BJ (cell line): ENCODE measurements at regions not wholly inside any gene's neighbourhood (a gene's known extent, or its start where the extent isn't known, plus 50 kb on each side); places are given as distances from the start of the nearest gene placed in this dataset.

Source experiments
- CTCF ChIA-PET: fragments of 350-600 bp; formaldehyde crosslinking; extraction: SDS; loops from one replicate; lab custom pipeline; 2021; ENCODE audit warnings: antibody characterized with exemption, inconsistent platforms; lab: Yijun Ruan, JAX
- POLR2A ChIA-PET: fragments of 300-600 bp; sonication (Branson Sonifier 250); formaldehyde crosslinking; extraction: SDS; loops from one replicate; lab custom pipeline; 2021; ENCODE audit warnings: antibody characterized with exemption; lab: Charles Lee
- DNase-seq: peaks from one replicate; pipeline ENCODE4 v3.0.0-alpha.2; 2011; ENCODE audit warnings: low read depth
- H3K27me3 ChIP-seq: 2 replicates; pipeline ENCODE4 v1.6.0; 2011; ENCODE audit warnings: low read length; ENCODE audit not compliant: control insufficient read depth, insufficient read depth
- H3K36me3 ChIP-seq: 2 replicates; pipeline ENCODE4 v1.5.1; 2011; ENCODE audit warnings: low read length; ENCODE audit not compliant: control insufficient read depth, insufficient read depth
- H3K4me3 ChIP-seq: 2 replicates; pipeline ENCODE4 v1.5.1; 2011; ENCODE audit warnings: low read depth, mild to moderate bottlenecking, control low read depth, low read length
- CTCF ChIP-seq: IDR thresholded peaks from 2 replicates; pipeline ENCODE4 v1.5.1; 2011; ENCODE audit warnings: low read depth, mild to moderate bottlenecking, control low read depth, inconsistent platforms, low read length, moderate library complexity; ENCODE audit not compliant: insufficient read depth

GRCh38 chr1:168380945-168381344, 100.3 kb downstream of the TBX19 start:
- CTCF ChIA-PET, result no interaction called here
- Histone ChIP-seq H3K36me3 (no peaks in the 10 kb centered on the region), H3K4me3 (no peak overlapping the region), H3K27me3 (no peaks in the 10 kb centered on the region)
- POLR2A ChIA-PET, result no interaction called here
- TF ChIP-seq CTCF, result no peak
- DNase-seq, result no peak

- no peak for TF ChIP-seq CTCF
- CTCF ChIA-PET, result interaction anchor here (0.6 kb wide), 1 partner anchor 24 kb away, joined by 3 read pairs; no protein-coding TSS in a partner anchor
- DNase-seq, result no peak
- Histone ChIP-seq H3K36me3 (no peaks in the 10 kb centered on the region), H3K27me3 (no peaks in the 10 kb centered on the region), H3K4me3 (no peak overlapping the region)
- POLR2A ChIA-PET, result no interaction called here
Measured at GRCh38 chr1:168379104-168379860, 98.6 kb downstream of the TBX19 start.

DNA sequence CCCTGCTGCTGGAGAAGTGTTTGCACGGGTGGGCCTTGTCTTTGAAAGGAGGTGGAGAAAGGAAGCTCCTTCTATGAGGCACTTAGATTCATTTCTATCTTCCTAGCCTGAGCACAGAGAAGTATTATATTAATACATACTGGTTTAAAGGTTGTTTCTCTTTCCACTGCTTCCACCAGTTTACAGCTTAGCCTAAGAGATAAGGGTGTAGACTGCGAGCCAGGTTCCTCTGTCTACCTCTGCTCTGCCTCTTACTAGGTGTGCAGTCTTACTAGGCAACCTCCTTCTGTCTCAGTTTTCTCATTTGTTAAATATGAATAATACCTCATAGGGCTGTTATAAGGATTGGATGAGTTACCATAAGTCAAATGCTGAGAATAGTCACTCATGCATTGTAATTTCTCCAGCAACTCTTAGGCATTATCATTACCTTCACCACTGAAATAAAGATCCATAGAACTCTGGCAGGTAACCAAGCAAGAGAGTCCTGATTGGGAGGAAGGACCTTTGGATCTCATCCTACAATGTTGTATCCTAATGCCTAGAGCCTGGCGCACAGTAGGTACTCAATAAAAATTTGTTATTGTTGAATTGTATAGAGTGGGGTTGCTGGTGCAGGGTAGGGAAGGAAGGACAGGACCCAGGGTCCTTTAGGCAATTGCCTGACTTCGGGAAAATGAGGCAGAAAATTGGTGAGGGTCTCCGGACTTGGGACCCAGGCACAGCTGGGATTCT, 95.1 kb downstream of the TBX19 start:
- no peaks in the 10 kb centered on the region for H3K36me3 ChIP-seq
- H3K27me3 ChIP-seq, result no peaks in the 10 kb centered on the region; the same call in 1 of the 2 replicates
- POLR2A ChIA-PET, result no interaction called here
- DNase-seq, result no peak
- H3K4me3 ChIP-seq, result no peak overlapping the region
- CTCF ChIA-PET, result interaction anchor here (1.2 kb wide), 1 partner anchor 11 kb away, joined by 3 read pairs; no protein-coding TSS in a partner anchor
- TF ChIP-seq CTCF, result no peak

DNA sequence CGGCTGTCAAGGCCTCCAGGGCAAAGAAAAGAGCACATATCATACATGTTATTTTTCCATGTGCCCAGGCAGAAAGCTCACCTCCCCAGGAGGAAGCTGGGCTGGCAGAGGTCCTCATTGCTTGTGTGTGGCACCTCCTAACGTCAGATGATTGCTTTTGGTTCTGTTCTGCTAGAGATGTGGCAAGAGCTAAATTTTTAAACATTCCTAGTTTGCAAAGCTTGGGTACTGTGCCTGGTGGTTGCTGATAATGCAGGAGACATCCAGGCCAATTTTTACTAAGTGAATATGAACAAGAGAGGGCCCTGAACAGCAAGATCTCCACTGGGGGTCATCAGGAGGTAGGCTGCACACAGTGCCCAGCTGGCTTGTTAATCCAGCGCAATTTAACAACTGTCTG, 93.9 kb downstream of the TBX19 start:
- TF ChIP-seq CTCF, result no peak
- ChIA-PET CTCF (interaction anchor here (1.2 kb wide), 1 partner anchor 12 kb away, joined by 3 read pairs; no protein-coding TSS in a partner anchor), POLR2A (no interaction called here)

GRCh38 chr1:168373869-168374268, 93.2 kb downstream of the TBX19 start:
- no peaks in the 10 kb centered on the region; the same call in 1 of the 2 replicates for H3K27me3 ChIP-seq
- CTCF ChIA-PET, result interaction anchor here (0.9 kb wide), 1 partner anchor 30 kb away, joined by 3 read pairs; no protein-coding TSS in a partner anchor
- no peak overlapping the region for H3K4me3 ChIP-seq
- H3K36me3 ChIP-seq, result no peaks in the 10 kb centered on the region
- DNase-seq, result no peak
- POLR2A ChIA-PET, result no interaction called here
- no peak for TF ChIP-seq CTCF

More for the DNA sequence above, 93.9 kb downstream of the TBX19 start:
- Histone ChIP-seq H3K4me3 (no peak overlapping the region), H3K36me3 (no peaks in the 10 kb centered on the region), H3K27me3 (no peaks in the 10 kb centered on the region; the same call in 1 of the 2 replicates)
- DNase-seq, result no peak
